C4-2B (cell line): ENCODE measurements at regions not wholly inside any gene's neighbourhood (a gene's known extent, or its start where the extent isn't known, plus 50 kb on each side); places are given as distances from the start of the nearest gene placed in this dataset.

Source experiments
- CTCF ChIP-seq: fragments of 450-650 bp; conservative IDR thresholded peaks from 2 replicates; pipeline ENCODE4 v1.5.1; 2017; ENCODE audit warnings: mild to moderate bottlenecking
- ZFX ChIP-seq: fragments of 450-650 bp; IDR thresholded peaks from 2 replicates; pipeline ENCODE4 v1.6.1; 2017

GRCh38 chr2:173792741-173793140, 172.4 kb downstream of the SP3 start:
- TF ChIP-seq CTCF (no peak), ZFX (no peak)
